AG10803 (cell line): ENCODE measurements at regions not wholly inside any gene's neighbourhood (a gene's known extent, or its start where the extent isn't known, plus 50 kb on each side); places are given as distances from the start of the nearest gene placed in this dataset.

Source experiments
- DNase-seq: peaks from one replicate; pipeline ENCODE4 v3.0.0; 2010; ENCODE audit warnings: low read depth
- H3K4me3 ChIP-seq: 2 replicates; pipeline ENCODE4 v1.5.1; 2011; ENCODE audit warnings: mild to moderate bottlenecking, low read length, control low read depth
- TF ChIP-seq, protein P1 (sequence below): conservative IDR thresholded peaks from 2 replicates; pipeline ENCODE4 v1.5.1; 2011; ENCODE audit warnings: mild to moderate bottlenecking, low read length, control low read depth, inconsistent platforms

- DNase-seq = no peak
- H3K4me3 ChIP-seq = no peak overlapping the region
- TF ChIP-seq, protein P1, sequence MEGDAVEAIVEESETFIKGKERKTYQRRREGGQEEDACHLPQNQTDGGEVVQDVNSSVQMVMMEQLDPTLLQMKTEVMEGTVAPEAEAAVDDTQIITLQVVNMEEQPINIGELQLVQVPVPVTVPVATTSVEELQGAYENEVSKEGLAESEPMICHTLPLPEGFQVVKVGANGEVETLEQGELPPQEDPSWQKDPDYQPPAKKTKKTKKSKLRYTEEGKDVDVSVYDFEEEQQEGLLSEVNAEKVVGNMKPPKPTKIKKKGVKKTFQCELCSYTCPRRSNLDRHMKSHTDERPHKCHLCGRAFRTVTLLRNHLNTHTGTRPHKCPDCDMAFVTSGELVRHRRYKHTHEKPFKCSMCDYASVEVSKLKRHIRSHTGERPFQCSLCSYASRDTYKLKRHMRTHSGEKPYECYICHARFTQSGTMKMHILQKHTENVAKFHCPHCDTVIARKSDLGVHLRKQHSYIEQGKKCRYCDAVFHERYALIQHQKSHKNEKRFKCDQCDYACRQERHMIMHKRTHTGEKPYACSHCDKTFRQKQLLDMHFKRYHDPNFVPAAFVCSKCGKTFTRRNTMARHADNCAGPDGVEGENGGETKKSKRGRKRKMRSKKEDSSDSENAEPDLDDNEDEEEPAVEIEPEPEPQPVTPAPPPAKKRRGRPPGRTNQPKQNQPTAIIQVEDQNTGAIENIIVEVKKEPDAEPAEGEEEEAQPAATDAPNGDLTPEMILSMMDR = no peak
Measured at GRCh38 chr11:91247009-91247735, 977.4 kb upstream of the FAT3 start.

DNA sequence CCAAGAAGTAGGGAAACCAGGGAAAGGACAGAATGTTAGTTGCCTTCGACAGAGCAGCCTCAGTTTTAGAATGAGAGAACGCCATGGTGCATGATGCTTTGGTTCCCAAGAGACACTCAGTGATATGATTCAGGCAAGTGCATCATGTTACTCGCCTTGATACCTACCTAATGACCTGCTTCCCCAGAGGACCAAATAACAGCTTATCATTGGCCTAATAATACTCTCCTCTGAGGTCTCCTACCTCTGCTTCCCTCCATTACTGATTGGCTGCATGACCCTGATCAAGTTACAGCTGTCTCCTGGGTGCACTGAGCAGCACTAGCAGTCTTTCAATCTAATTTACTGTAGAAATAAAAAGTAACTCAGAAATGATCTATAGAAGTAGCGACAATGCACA is 979.7 kb upstream of the FAT3 start:
- TF ChIP-seq, protein P1 = no peak
- no peak for DNase-seq
- no peak overlapping the region for H3K4me3 ChIP-seq

DNA sequence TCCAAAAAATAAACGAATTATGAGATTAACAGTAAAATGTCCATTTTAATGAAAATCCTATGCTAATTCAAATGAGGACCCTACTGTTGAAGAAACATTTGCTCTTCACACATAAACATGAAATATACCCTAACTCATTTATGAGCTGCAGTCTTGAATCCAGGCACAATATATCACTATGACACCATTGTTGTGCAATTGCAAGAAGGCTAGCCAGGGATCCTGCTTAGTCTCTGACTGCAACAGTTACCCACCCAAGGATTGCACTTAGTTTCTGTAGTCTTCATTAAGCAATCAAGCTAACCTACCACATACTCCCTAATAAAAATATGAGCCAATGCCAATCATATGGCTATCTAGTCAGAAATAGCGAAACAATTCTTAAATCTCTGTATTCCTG is 981.0 kb upstream of the FAT3 start:
- TF ChIP-seq, protein P1 = no peak
- no peak for DNase-seq
- H3K4me3 ChIP-seq = no peak overlapping the region

DNA sequence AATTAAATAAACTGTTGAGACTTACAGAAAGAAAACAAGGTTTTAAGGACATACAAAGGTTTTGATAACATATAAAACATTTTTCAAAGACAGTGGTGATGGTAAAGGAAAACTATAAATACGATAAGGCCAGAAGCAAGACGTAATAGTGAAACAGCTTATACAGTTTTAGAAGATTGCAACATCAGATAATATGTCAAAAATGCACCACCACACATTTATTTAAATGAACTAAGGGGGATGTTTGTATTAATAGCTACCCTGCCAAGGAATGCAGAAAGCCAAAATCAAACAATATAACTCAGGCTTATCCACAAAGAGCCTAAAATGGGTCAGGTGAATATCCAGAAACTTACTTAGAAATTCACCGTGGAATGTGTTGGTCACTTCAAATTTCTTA is 981.6 kb upstream of the FAT3 start:
- DNase-seq = no peak
- H3K4me3 ChIP-seq = no peak overlapping the region
- TF ChIP-seq, protein P1 = no peak

GRCh38 chr11:91241226-91241625 is 983.4 kb upstream of the FAT3 start:
- no peak for DNase-seq
- TF ChIP-seq, protein P1 = no peak
- H3K4me3 ChIP-seq = no peak overlapping the region

DNA sequence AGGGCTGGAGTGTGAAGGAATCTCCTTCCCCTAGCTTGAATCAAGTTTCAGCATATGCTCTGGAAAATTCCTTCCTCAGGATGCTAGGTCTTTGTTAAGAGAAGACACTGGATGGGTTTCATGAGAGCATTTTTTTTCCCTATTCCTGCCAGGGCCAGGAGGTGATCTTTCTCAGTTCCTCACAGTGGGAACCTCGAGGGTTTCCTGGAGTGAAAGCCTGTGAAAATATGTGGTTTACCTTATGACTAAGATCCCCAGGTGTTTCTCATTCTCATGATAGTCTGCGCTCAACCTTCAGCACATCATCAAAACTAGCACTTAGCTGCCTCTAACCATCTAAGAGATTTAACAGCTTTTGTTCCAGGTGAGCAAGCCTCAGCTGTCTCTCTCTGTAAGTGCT is 985.3 kb upstream of the FAT3 start:
- TF ChIP-seq, protein P1 = no peak
- no peak for DNase-seq
- H3K4me3 ChIP-seq = no peak overlapping the region

DNA sequence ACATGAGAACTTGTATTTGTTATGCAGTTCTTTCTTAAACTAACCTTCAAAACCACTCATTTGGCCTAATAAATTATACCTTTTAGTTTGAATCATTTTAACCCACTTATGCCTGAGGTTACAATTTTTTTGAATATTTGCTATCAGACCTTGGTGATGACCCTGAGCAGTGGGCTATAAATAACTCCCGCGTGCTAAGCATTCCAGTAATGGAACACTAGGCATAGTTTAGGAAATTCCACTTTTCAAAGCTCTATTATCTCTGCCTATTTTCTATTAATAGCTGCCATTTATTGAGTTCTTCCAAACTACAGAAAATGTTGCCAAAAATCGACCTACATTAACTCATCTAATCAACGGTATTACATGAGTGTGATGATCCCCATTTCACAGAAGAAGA is 993.4 kb upstream of the FAT3 start:
- TF ChIP-seq, protein P1 = no peak
- no peak overlapping the region for H3K4me3 ChIP-seq
- DNase-seq = no peak
